ENCODE measurements at regions not wholly inside any gene's neighbourhood (a gene's known extent, or its start where the extent isn't known, plus 50 kb on each side); places are given as distances from the start of the nearest gene placed in this dataset.

DNA sequence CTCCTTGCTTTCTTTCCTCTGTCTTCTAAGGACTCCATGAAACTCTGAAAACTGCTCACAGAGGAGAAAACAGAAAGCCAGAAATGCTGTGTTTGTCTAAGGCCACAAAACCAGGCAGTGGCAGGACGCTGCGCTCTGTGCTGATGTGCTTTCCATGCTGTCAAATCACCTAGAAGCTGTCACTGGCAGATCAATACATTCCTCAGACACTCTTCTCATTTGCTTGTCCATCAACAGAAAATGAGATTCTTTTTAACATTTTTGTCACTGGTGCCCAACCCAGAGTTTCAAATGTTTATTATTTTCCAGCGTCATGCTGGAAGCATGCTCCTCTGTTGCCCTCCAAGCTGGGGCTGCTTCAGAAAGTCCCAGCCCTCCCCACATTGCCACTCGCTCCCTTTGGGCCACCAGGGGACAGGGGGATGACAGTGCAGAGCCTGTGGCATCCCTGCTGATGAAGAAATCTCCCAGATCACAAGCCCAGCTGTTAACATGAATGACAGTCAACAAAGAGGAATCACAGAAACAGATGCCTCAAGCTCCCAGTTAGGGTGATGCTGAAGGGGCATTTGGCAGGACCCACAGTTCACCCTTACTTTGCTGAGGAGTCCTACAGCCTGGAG lies 117.5 kb upstream of the MEIS1 start:
- no peaks in the 10 kb centered on the region for H3K4me1 ChIP-seq
- intact Hi-C loops (cut with DNase I) = no loop called here
- no peak for TF ChIP-seq CTCF (IDR thresholded peaks at IDR 0.05)
- H3K36me3 ChIP-seq = no peaks in the 10 kb centered on the region
- ATAC-seq (no peak), DNase-seq (no peak)
- H3K27me3 ChIP-seq = no peaks in the 10 kb centered on the region
- H3K4me3 ChIP-seq = no peak overlapping the region
- H3K27ac ChIP-seq = no peak overlapping the region
- H3K9me3 ChIP-seq = no peaks in the 10 kb centered on the region

DNA sequence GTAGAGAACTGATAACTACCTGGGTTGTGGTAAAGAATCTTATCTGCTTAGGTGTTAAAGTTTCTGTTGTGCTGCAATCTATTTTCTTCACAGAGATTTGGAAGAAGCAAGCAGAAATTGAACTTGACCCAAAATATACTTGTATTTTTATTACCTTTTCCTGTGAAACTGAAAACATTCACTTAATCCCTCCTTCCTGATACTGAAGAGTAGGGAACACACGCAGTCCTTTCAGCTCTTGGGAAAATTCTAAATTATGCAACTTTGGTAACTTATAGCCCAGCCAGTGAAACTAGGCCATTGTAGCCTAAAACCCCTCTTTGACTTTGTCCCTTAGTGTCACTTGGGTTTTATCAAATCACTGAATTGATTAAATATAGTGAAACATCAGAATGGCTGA lies 128.4 kb upstream of the MEIS1 start:
- Histone ChIP-seq H3K4me1 (no peaks in the 10 kb centered on the region), H3K4me3 (no peak overlapping the region), H3K9me3 (no peaks in the 10 kb centered on the region), H3K36me3 (no peaks in the 10 kb centered on the region), H3K27me3 (no peaks in the 10 kb centered on the region), H3K27ac (no peak overlapping the region)
- intact Hi-C loops (cut with DNase I) = no loop called here
- no peak for DNase-seq
- ATAC-seq = no peak
- no peak for TF ChIP-seq CTCF (IDR thresholded peaks at IDR 0.05)

GRCh38 chr2:66305718-66306117 lies 129.2 kb upstream of the MEIS1 start:
- intact Hi-C loops (cut with DNase I) = no loop called here
- no peaks in the 10 kb centered on the region for H3K36me3 ChIP-seq
- H3K27ac ChIP-seq = peak overlapping the region; percentile 30
- no peaks in the 10 kb centered on the region for H3K27me3 ChIP-seq
- no peak for TF ChIP-seq CTCF (IDR thresholded peaks at IDR 0.05)
- DNase-seq (peak; percentile 65), ATAC-seq (peak; percentile 56)
- no peak overlapping the region for H3K4me3 ChIP-seq
- peaks cover 1% of the 10 kb centered on the region for H3K4me1 ChIP-seq
- no peaks in the 10 kb centered on the region for H3K9me3 ChIP-seq

- H3K4me1 ChIP-seq = peaks cover 5% of the 10 kb centered on the region
- no peaks in the 10 kb centered on the region for H3K27me3 ChIP-seq
- intact Hi-C loops (cut with DNase I) = no loop called here
- no peaks in the 10 kb centered on the region for H3K36me3 ChIP-seq
- no peak overlapping the region for H3K27ac ChIP-seq
- DNase-seq = no peak
- H3K9me3 ChIP-seq = no peaks in the 10 kb centered on the region
- ATAC-seq = no peak
- TF ChIP-seq CTCF (IDR thresholded peaks at IDR 0.05) = no peak
- no peak overlapping the region for H3K4me3 ChIP-seq
Measured at GRCh38 chr2:66303471-66303870, 131.5 kb upstream of the MEIS1 start.

DNA sequence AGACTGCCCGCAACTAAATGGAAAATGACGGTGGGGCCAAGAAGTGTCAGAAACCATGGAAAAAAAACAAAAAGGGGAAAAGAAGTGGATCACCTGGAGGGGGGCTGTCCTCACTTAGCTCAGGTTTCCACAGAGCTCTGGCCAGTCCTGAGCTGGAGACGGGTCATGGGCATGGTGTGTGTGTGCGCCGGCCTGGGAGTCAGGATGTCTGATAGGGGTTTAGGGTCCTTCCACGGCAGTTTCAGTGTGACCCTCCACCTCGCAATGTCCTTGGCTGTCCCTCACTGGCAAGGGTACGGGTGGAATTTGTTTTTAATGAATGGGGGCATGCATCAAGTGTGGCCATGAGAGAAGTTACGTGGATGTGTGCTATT lies 133.2 kb upstream of the MEIS1 start:
- H3K27me3 ChIP-seq = no peaks in the 10 kb centered on the region
- H3K9me3 ChIP-seq = no peaks in the 10 kb centered on the region
- intact Hi-C loops (cut with DNase I) = no loop called here
- no peaks in the 10 kb centered on the region for H3K36me3 ChIP-seq
- H3K4me3 ChIP-seq = no peak overlapping the region
- no peak overlapping the region for H3K27ac ChIP-seq
- DNase-seq (no peak), ATAC-seq (no peak)
- no peak for TF ChIP-seq CTCF (IDR thresholded peaks at IDR 0.05)
- H3K4me1 ChIP-seq = peaks cover 5% of the 10 kb centered on the region

Data from upper lobe of right lung (tissue), 1 donor.